ENCODE measurements at regions not wholly inside any gene's neighbourhood (a gene's known extent, or its start where the extent isn't known, plus 50 kb on each side); places are given as distances from the start of the nearest gene placed in this dataset.

- no peak overlapping the region for H3K27ac ChIP-seq
- intact Hi-C loops (cut with DNase I): no loop called here
- no peaks in the 10 kb centered on the region for H3K36me3 ChIP-seq
- no peaks in the 10 kb centered on the region for H3K27me3 ChIP-seq
- TF ChIP-seq CTCF (IDR thresholded peaks at IDR 0.05) (peak; percentile 24 to 57 (median 30)), POLR2A (IDR thresholded peaks at IDR 0.05) (no peak)
- no peaks in the 10 kb centered on the region for H3K4me1 ChIP-seq
- H3K4me3 ChIP-seq (replicated peaks in 1 of 3): no peak overlapping the region
- H3K9me3 ChIP-seq: no peaks in the 10 kb centered on the region
- 69 to 89% methylated on average over 4 of the region's 4 CpGs for WGBS, 2 donors
- DNase-seq: peak in 1 of 2 donors; percentile 1
These were observed 261.6 kb upstream of the LMCD1 start for GRCh38 chr3:8239718-8240695.

DNA sequence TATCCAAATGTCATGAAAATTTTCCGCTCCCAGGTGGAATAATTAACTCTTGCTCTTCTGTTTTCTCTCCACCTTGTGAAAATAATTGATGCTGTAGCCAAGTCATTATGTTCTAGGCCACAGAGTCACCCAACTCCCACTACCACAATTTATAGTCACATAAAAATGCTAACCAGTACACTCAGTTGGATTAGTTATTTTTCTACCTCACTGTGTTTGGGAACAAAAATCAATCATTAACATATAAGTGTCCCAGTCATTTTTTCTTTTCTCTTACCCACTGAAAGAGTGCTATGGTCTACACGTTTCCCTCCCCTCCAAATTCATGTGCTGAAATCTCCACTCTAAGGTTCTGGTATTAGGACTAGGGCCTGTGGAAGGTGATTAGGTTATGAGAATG is 255.6 kb upstream of the LMCD1 start:
- Histone ChIP-seq H3K27me3 (no peaks in the 10 kb centered on the region), H3K27ac (no peak overlapping the region), H3K4me1 (no peaks in the 10 kb centered on the region), H3K9me3 (no peaks in the 10 kb centered on the region), H3K4me3 (replicated peaks in 1 of 3) (no peak overlapping the region), H3K36me3 (no peaks in the 10 kb centered on the region)
- intact Hi-C loops (cut with DNase I): no loop called here
- WGBS, 2 donors: 63 to 66% methylated on average over 2 of the region's 2 CpGs
- no peak for DNase-seq
- TF ChIP-seq CTCF (IDR thresholded peaks at IDR 0.05) (no peak), POLR2A (IDR thresholded peaks at IDR 0.05) (no peak)

- WGBS, 2 donors: 97 to 100% methylated on average over 1 of the region's 1 CpG
- Histone ChIP-seq H3K9me3 (no peaks in the 10 kb centered on the region), H3K27me3 (no peaks in the 10 kb centered on the region), H3K27ac (no peak overlapping the region), H3K4me1 (no peaks in the 10 kb centered on the region), H3K4me3 (replicated peaks in 1 of 3) (no peak overlapping the region), H3K36me3 (no peaks in the 10 kb centered on the region)
- no peak for DNase-seq
- intact Hi-C loops (cut with DNase I): no loop called here
- no peak for TF ChIP-seq POLR2A (IDR thresholded peaks at IDR 0.05)
- no peak for TF ChIP-seq CTCF (IDR thresholded peaks at IDR 0.05)
These were observed 248.4 kb upstream of the LMCD1 start for GRCh38 chr3:8253201-8253600.

GRCh38 chr3:8254489-8254888 is 247.1 kb upstream of the LMCD1 start:
- no peaks in the 10 kb centered on the region for H3K27me3 ChIP-seq

More at GRCh38 chr3:8254489-8254888, 247.1 kb upstream of the LMCD1 start:
- no peak for DNase-seq
- Histone ChIP-seq H3K4me1 (no peaks in the 10 kb centered on the region), H3K4me3 (replicated peaks in 1 of 3) (no peak overlapping the region), H3K9me3 (no peaks in the 10 kb centered on the region), H3K27ac (no peak overlapping the region), H3K36me3 (no peaks in the 10 kb centered on the region)
- no peak for TF ChIP-seq POLR2A (IDR thresholded peaks at IDR 0.05)
- no peak for TF ChIP-seq CTCF (IDR thresholded peaks at IDR 0.05)
- 75 to 93% methylated on average over 2 of the region's 2 CpGs for WGBS, 2 donors
- intact Hi-C loops (cut with DNase I): no loop called here
